IMR-90 (cell line): ENCODE measurements at regions not wholly inside any gene's neighbourhood (a gene's known extent, or its start where the extent isn't known, plus 50 kb on each side); places are given as distances from the start of the nearest gene placed in this dataset.

ENCODE experiments used
- ATAC-seq: fragments of 200-7000 bp; cut with Tn5 transposase; 2 replicates; pipeline ENCODE4 v1.9.1; 2020; ENCODE audit warnings: low read depth, mild to moderate bottlenecking, moderate library complexity
- BruUV-seq: library from RNA; stranded (reverse); fragments of 400-500 nt; replicated peaks from 2 replicates; lab custom pipeline; 2021; lab: Mats Ljungman, UMichigan
- CTCF ChIA-PET: fragments of 300-600 bp; formaldehyde crosslinking; extraction: SDS; loops from one replicate; lab custom pipeline; 2021; ENCODE audit warnings: antibody characterized with exemption; lab: Yijun Ruan, JAX
- POLR2A ChIA-PET: fragments of 300-600 bp; sonication (Branson Sonifier 250); formaldehyde crosslinking; loops from one replicate; lab custom pipeline; 2022; ENCODE audit warnings: antibody characterized with exemption; ENCODE audit not compliant: unreplicated experiment; lab: Charles Lee
- DNase-seq: peaks from one replicate; pipeline ENCODE4 v3.0.0; 2013
- H2AFZ ChIP-seq: replicated peaks from 2 replicates; pipeline ENCODE3; 2013; ENCODE audit warnings: low read length, mild to moderate bottlenecking; ENCODE audit not compliant: poor library complexity
- H2AK5ac ChIP-seq: 2 replicates; pipeline ENCODE4 v1.6.1; 2013; ENCODE audit warnings: low read depth, low read length, inconsistent platforms
- H2AK9ac ChIP-seq: replicated peaks from 2 replicates; pipeline ENCODE3; 2013; ENCODE audit warnings: mild to moderate bottlenecking, low read depth, low read length, moderate library complexity; ENCODE audit not compliant: poor library complexity
- H2BK120ac ChIP-seq: 2 replicates; pipeline ENCODE4 v1.6.1; 2013; ENCODE audit warnings: low read depth, low read length, inconsistent platforms
- H2BK15ac ChIP-seq: 3 replicates; pipeline ENCODE4 v1.6.1; 2013; ENCODE audit warnings: low read depth, low read length, inconsistent platforms
- H2BK20ac ChIP-seq: 2 replicates; pipeline ENCODE4 v1.6.1; 2013; ENCODE audit warnings: low read depth, mild to moderate bottlenecking, inconsistent platforms, low read length, moderate library complexity
- H2BK5ac ChIP-seq: 2 replicates; pipeline ENCODE4 v1.6.1; 2013; ENCODE audit warnings: mild to moderate bottlenecking, low read depth, low read length, inconsistent platforms; ENCODE audit not compliant: poor library complexity, severe bottlenecking
- H3K14ac ChIP-seq: replicated peaks from 2 replicates; pipeline ENCODE4 v1.6.1; 2013; ENCODE audit warnings: low read depth, low read length, inconsistent platforms
- H3K18ac ChIP-seq: 2 replicates; pipeline ENCODE4 v1.6.1; 2013; ENCODE audit warnings: low read depth, low read length, control low read depth
- H3K23ac ChIP-seq: 2 replicates; pipeline ENCODE4 v1.6.1; 2013; ENCODE audit warnings: low read depth, low read length, inconsistent platforms
- H3K27ac ChIP-seq: 2 replicates; pipeline ENCODE4 v1.5.1; 2013; ENCODE audit warnings: mild to moderate bottlenecking, control low read depth, low read length; ENCODE audit not compliant: insufficient read depth
- H3K27me3 ChIP-seq: 2 replicates; pipeline ENCODE4 v1.6.1; 2013; ENCODE audit warnings: low read length; ENCODE audit not compliant: control insufficient read depth, insufficient read depth
- H3K36me3 ChIP-seq: 2 replicates; pipeline ENCODE4 v1.6.1; 2013; ENCODE audit warnings: low read length, mixed read lengths; ENCODE audit not compliant: control insufficient read depth, insufficient read depth
- H3K4ac ChIP-seq: 2 replicates; pipeline ENCODE4 v1.6.1; 2013; ENCODE audit warnings: low read depth, low read length, inconsistent platforms
- H3K4me1 ChIP-seq: 2 replicates; pipeline ENCODE4 v1.6.1; 2013; ENCODE audit warnings: low read length, mixed read lengths; ENCODE audit not compliant: control insufficient read depth, insufficient read depth
- H3K4me2 ChIP-seq: 2 replicates; pipeline ENCODE4 v1.6.1; 2013; ENCODE audit warnings: low read depth, mild to moderate bottlenecking, control low read depth, low read length, moderate library complexity
- H3K4me3 ChIP-seq: 2 replicates; pipeline ENCODE4 v1.5.1; 2013; ENCODE audit warnings: low read depth, mild to moderate bottlenecking, control low read depth, low read length, moderate library complexity; ENCODE audit not compliant: insufficient read depth
- H3K56ac ChIP-seq: 2 replicates; pipeline ENCODE4 v1.6.1; 2013; ENCODE audit warnings: low read length, inconsistent platforms; ENCODE audit not compliant: insufficient read depth; ENCODE audit errors: extremely low read depth
- H3K79me1 ChIP-seq, 2 experiments: 2 replicates each; pipeline ENCODE4 v1.6.1; 2013; ENCODE audit warnings: low read length in 2 of 2, inconsistent platforms in 1 of 2, low read depth in 1 of 2
- H3K9ac ChIP-seq: 2 replicates; pipeline ENCODE4 v1.6.1; 2013; ENCODE audit warnings: low read depth, low read length, control low read depth
- H3K9me1 ChIP-seq: 2 replicates; pipeline ENCODE4 v1.6.1; 2013; ENCODE audit warnings: low read length, inconsistent platforms; ENCODE audit not compliant: insufficient read depth
- H3K9me3 ChIP-seq: 2 replicates; pipeline ENCODE4 v1.6.1; 2013; ENCODE audit warnings: low read length; ENCODE audit not compliant: control insufficient read depth, insufficient read depth
- H4K20me1 ChIP-seq: 2 replicates; pipeline ENCODE4 v1.6.1; 2013; ENCODE audit warnings: low read length, inconsistent platforms; ENCODE audit not compliant: insufficient read depth
- H4K5ac ChIP-seq: 2 replicates; pipeline ENCODE4 v1.6.1; 2013; ENCODE audit warnings: mild to moderate bottlenecking, low read depth, low read length, control low read depth
- H4K8ac ChIP-seq, 2 experiments: 2 replicates each; pipeline ENCODE4 v1.6.1; 2013; ENCODE audit warnings: low read depth in 2 of 2, low read length in 2 of 2, control low read depth in 1 of 2, inconsistent platforms in 1 of 2
- H4K91ac ChIP-seq: 2 replicates; pipeline ENCODE4 v1.6.1; 2013; ENCODE audit warnings: low read depth, low read length, inconsistent platforms; ENCODE audit not compliant: insufficient read depth
- BHLHE40 ChIP-seq: fragments of 150-350 bp; IDR thresholded peaks from 2 replicates; pipeline ENCODE4 v1.6.1; 2016; ENCODE audit warnings: mild to moderate bottlenecking, low read depth, low read length
- CEBPB ChIP-seq: IDR thresholded peaks from 2 replicates; pipeline ENCODE4 v1.6.1; 2012; ENCODE audit warnings: low read depth, low read length, improper control_type of control experiment
- MAZ ChIP-seq: IDR thresholded peaks from 2 replicates; pipeline ENCODE4 v1.6.1; 2012; ENCODE audit warnings: low read depth, mild to moderate bottlenecking, low read length, improper control_type of control experiment, moderate library complexity, borderline replicate concordance
- POLR2A ChIP-seq: IDR thresholded peaks from 2 replicates; pipeline ENCODE4 v1.6.1; 2012; ENCODE audit warnings: mild to moderate bottlenecking, low read depth, low read length
- RAD21 ChIP-seq: IDR thresholded peaks from 2 replicates; pipeline ENCODE4 v1.6.1; 2012; ENCODE audit warnings: low read length, improper control_type of control experiment
- RCOR1 ChIP-seq: IDR thresholded peaks from 2 replicates; pipeline ENCODE4 v1.6.1; 2012; ENCODE audit warnings: mild to moderate bottlenecking, low read length, improper control_type of control experiment; ENCODE audit not compliant: insufficient replicate concordance
- RFX5 ChIP-seq: IDR thresholded peaks from 2 replicates; pipeline ENCODE4 v1.8.0; 2012; ENCODE audit warnings: low read depth, mild to moderate bottlenecking, low read length, moderate library complexity
- SMC3 ChIP-seq: fragments of 150-350 bp; IDR thresholded peaks from 2 replicates; pipeline ENCODE4 v1.6.1; 2016; ENCODE audit warnings: low read depth, mild to moderate bottlenecking, antibody characterized with exemption, low read length, moderate library complexity
- USF2 ChIP-seq: fragments of 150-350 bp; IDR thresholded peaks from 2 replicates; pipeline ENCODE4 v1.6.1; 2017; ENCODE audit warnings: mild to moderate bottlenecking, antibody characterized with exemption, low read length, low read depth
- WGBS, 2 experiments: methylation state at CpG; one replicate each; pipeline versions ENCODE4 v1.1.5 to v1.1.7; 2013; ENCODE audit warnings: missing lambda C conversion rate in 2 of 2; ENCODE audit not compliant: insufficient read length in 1 of 2; ENCODE audit errors: extremely low coverage in 2 of 2; 5-methylcytosine and 5-hydroxymethylcytosine counted together
- dilution Hi-C: fragments of 300-500 bp; cut with HindIII; formaldehyde crosslinking; loops from one replicate; pipeline ENCODE4 v1.14.3; 2018; ENCODE audit warnings: low sequenced_read_pairs; ENCODE audit not compliant: unreplicated experiment
- in situ Hi-C: fragments of 300-500 bp; cut with MboI; formaldehyde crosslinking; loops from 3 replicates; pipeline ENCODE4 v1.14.3; 2019; ENCODE audit warnings: low sequenced_read_pairs, inconsistent platforms, mixed read lengths
- intact Hi-C: fragments of 100-400 bp; cut with micrococcal nuclease; formaldehyde crosslinking; loops from 2 replicates; pipeline ENCODE4 v1.10.0; 2022
- TF ChIP-seq, protein P1 (sequence below): fragments of 150-350 bp; IDR thresholded peaks from 2 replicates; pipeline ENCODE4 v1.6.1; 2016; ENCODE audit warnings: low read depth, mild to moderate bottlenecking, low read length, moderate library complexity, borderline replicate concordance

DNA sequence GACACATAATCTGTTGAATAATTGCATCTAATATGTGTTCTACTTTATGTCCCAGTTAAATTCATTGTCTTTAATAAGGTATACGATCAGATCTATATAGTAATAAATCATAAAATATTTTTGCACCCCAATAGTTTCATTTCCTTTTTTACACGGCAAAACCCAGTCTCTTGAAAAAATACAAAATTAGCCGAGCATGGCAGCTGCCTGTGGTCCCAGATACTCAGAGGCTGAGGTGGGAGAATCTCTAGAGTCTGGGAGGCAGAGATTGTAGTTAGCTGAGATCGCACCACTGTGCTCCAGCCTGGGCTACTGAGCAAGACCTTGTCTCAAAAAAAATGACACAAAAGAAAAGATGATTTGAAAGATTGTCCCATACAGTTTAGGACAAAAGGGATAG is 52.3 kb upstream of the PARP4 start:
- Histone ChIP-seq H4K20me1 (no peaks in the 10 kb centered on the region), H4K5ac (no peak overlapping the region), H3K4me3 (no peak overlapping the region), H4K8ac (no peak overlapping the region), H2BK120ac (no peak overlapping the region), H3K4ac (no peak overlapping the region), H2AK5ac (no peak overlapping the region), H3K9ac (no peak overlapping the region), H2AK9ac (no peak overlapping the region), H3K56ac (no peak overlapping the region), H2BK15ac (no peak overlapping the region), H3K79me1 (no peaks in the 10 kb centered on the region), H3K4me2 (no peak overlapping the region), H3K18ac (no peak overlapping the region), H2BK5ac (no peak overlapping the region), H2BK20ac (no peak overlapping the region), H3K23ac (no peak overlapping the region), H3K14ac (no peak overlapping the region), H3K9me1 (no peaks in the 10 kb centered on the region), H3K4me1 (no peaks in the 10 kb centered on the region), H3K9me3 (no peaks in the 10 kb centered on the region), H3K27me3 (no peaks in the 10 kb centered on the region), H2AFZ (no peak overlapping the region), H3K36me3 (no peaks in the 10 kb centered on the region), H4K91ac (no peak overlapping the region), H3K27ac (no peak overlapping the region)
- BruUV-seq = no TSS peak
- WGBS, 2 experiments = no CpG with 5 or more reads among the region's 4 CpGs
- CTCF ChIA-PET = no interaction called here
- in situ Hi-C loops = no loop called here
- DNase-seq (no peak), ATAC-seq (no peak)
- dilution Hi-C loops = no loop called here
- POLR2A ChIA-PET = no interaction called here
- TF ChIP-seq, protein P1, sequence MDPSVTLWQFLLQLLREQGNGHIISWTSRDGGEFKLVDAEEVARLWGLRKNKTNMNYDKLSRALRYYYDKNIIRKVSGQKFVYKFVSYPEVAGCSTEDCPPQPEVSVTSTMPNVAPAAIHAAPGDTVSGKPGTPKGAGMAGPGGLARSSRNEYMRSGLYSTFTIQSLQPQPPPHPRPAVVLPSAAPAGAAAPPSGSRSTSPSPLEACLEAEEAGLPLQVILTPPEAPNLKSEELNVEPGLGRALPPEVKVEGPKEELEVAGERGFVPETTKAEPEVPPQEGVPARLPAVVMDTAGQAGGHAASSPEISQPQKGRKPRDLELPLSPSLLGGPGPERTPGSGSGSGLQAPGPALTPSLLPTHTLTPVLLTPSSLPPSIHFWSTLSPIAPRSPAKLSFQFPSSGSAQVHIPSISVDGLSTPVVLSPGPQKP = no peak
- no peak for TF ChIP-seq POLR2A
- no peak for TF ChIP-seq RCOR1
- TF ChIP-seq USF2 = no peak
- TF ChIP-seq SMC3 = no peak
- no peak for TF ChIP-seq BHLHE40
- TF ChIP-seq RFX5 = no peak
- no peak for TF ChIP-seq CEBPB
- no peak for TF ChIP-seq RAD21
- no peak for TF ChIP-seq MAZ
- intact Hi-C loops = no loop called here
